ENCODE measurements at regions not wholly inside any gene's neighbourhood (a gene's known extent, or its start where the extent isn't known, plus 50 kb on each side); places are given as distances from the start of the nearest gene placed in this dataset.

GRCh38 chr10:113444766-113445365 is 108.0 kb upstream of the HABP2 start:
- DNase-seq = no peak

GRCh38 chr10:113445736-113446135 is 107.1 kb upstream of the HABP2 start:
- DNase-seq = no peak

GRCh38 chr10:113446739-113447138 is 106.1 kb upstream of the HABP2 start:
- DNase-seq = no peak

GRCh38 chr10:113447278-113447677 is 105.6 kb upstream of the HABP2 start:
- no peak for DNase-seq

GRCh38 chr10:113449006-113449695 is 103.7 kb upstream of the HABP2 start:
- DNase-seq = no peak

GRCh38 chr10:113450046-113450804 is 102.6 kb upstream of the HABP2 start:
- no peak for DNase-seq

- no peak for DNase-seq
Observed at GRCh38 chr10:113450906-113451305, 101.9 kb upstream of the HABP2 start.

GRCh38 chr10:113452146-113452845 is 100.6 kb upstream of the HABP2 start:
- DNase-seq = no peak

GRCh38 chr10:113453351-113453750 is 99.5 kb upstream of the HABP2 start:
- DNase-seq = no peak

- peak; percentile 59 for DNase-seq
Observed at GRCh38 chr10:113454341-113455061, 98.4 kb upstream of the HABP2 start.

GRCh38 chr10:113455947-113456346 is 96.9 kb upstream of the HABP2 start:
- DNase-seq = no peak

- DNase-seq = no peak
Observed at GRCh38 chr10:113456741-113457140, 96.1 kb upstream of the HABP2 start.

- no peak for DNase-seq
Observed at GRCh38 chr10:113457408-113457807, 95.4 kb upstream of the HABP2 start.

- no peak for DNase-seq
Observed at GRCh38 chr10:113458451-113458850, 94.4 kb upstream of the HABP2 start.

GRCh38 chr10:113458944-113459343 is 93.9 kb upstream of the HABP2 start:
- DNase-seq = no peak

- DNase-seq = peak; percentile 26
Observed at GRCh38 chr10:113459626-113460280, 93.1 kb upstream of the HABP2 start.

- no peak for DNase-seq
Observed at GRCh38 chr10:113463083-113463482, 89.8 kb upstream of the HABP2 start.

- no peak for DNase-seq
Observed at GRCh38 chr10:113463777-113464176, 89.1 kb upstream of the HABP2 start.

- DNase-seq = no peak
Observed at GRCh38 chr10:113469796-113470195, 83.1 kb upstream of the HABP2 start.

GRCh38 chr10:113470372-113471240 is 82.2 kb upstream of the HABP2 start:
- no peak for DNase-seq
